GM21447 (cell line): ENCODE measurements at regions not wholly inside any gene's neighbourhood (a gene's known extent, or its start where the extent isn't known, plus 50 kb on each side); places are given as distances from the start of the nearest gene placed in this dataset.

ENCODE experiments used
- ATAC-seq: cut with Tn5 transposase; IDR thresholded peaks from one replicate; pipeline ENCODE4 v1.9.1; 2021; ENCODE audit not compliant: unreplicated experiment

- ATAC-seq, result peak; percentile 67
Observed at GRCh38 chr2:48098539-48098938, 192.2 kb upstream of the FBXO11 start.

DNA sequence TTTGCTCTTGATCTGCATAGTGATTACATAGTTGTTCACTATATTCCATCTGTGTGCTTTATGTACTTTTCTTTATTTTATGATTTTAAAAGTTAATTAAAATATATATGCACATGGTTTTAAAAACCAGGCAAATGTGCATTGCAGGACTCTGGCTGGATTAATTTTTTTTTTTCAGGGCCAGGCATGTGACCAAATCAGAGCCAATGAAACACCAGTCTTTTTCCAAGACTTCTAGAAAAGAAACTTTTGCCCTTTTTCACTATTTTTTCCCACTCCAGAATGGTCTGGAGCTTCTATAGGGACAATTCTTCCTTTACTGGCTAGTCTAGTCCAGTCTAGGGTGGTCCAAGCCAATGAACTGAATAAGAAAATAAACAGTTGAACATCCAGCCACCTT, 198.1 kb upstream of the FBXO11 start:
- ATAC-seq, result no peak

- no peak for ATAC-seq
Observed at GRCh38 chr2:48105848-48106247, 199.6 kb upstream of the FBXO11 start.

- ATAC-seq, result no peak
Observed at GRCh38 chr2:48107326-48107925, 201.1 kb upstream of the FBXO11 start.

DNA sequence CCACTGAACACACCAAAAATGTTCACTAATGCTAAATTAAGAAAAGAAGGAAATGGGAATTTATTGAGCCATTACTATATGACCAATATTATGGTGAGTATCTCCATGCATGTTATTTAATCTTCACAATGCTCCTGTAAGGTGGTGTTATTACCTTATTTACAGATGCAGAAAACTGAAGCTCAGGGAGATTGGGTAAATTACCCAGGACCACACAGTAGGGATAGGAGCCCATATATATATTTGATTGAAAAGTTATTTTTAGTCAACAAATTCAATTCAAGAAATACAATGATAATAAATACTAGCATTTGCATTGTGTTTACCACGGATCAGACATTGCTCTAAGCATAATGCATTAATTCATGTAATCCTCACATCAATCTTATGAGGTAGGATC, 202.2 kb upstream of the FBXO11 start:
- no peak for ATAC-seq

GRCh38 chr2:48109491-48110204, 203.3 kb upstream of the FBXO11 start:
- ATAC-seq, result no peak

DNA sequence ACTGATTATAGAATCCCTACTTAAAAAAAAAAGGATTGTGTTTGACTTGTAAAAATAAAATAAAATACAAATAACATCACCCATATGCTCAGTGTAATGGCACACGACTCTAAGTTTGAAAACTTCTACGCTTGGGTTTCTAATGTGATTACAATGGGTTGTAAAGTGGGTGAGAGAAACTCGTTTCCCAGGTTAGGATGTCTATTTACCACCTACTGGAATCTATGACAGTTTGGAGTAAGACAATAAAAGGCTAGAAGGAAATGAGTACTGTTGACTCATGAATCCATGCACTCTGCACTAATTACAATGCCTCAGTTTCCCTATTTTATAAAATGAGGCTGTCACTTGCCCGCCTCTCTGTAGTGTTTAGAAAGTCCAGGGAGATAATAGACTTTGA, 204.0 kb upstream of the FOXN2 start:
- ATAC-seq, result no peak

DNA sequence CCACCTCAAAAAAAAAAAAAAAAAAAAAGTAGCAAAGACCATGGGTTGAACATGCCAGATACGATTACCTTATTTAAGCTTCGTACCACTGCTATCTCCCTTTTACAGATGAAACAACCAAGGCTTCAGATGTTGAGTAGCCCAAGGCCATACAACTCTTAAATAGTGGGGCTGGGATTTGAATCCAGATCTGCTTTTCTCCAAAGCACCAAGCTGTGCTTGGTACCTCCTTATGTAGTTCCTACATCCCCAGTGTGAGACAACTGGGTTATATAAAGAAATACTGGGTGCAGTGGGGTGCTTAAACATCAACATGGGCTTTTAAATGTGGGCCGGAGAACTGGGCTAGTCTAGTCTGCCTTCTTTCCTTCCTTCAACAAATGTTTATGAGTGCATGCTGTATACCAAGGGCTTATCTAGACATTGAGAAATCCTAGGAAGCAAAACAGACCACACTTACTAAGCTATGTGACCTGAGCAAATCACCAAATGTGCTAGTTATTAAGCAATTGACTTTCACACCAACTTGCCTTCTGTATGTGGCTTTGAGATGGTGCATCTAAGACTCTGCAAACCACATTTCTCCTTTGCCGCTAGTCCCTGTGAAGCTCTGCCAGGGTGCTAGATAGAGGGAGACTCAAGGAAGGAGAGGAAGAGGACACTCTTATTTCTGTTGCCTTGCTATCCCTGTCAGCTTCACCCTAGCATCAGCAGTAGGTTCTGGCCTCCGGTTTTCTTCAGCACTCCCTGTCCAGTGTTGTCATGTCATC, 201.4 kb upstream of the FOXN2 start:
- no peak for ATAC-seq

- ATAC-seq, result no peak
Observed at GRCh38 chr2:48113767-48114166, 200.7 kb upstream of the FOXN2 start.

GRCh38 chr2:48114256-48114655, 200.2 kb upstream of the FOXN2 start:
- ATAC-seq, result no peak

DNA sequence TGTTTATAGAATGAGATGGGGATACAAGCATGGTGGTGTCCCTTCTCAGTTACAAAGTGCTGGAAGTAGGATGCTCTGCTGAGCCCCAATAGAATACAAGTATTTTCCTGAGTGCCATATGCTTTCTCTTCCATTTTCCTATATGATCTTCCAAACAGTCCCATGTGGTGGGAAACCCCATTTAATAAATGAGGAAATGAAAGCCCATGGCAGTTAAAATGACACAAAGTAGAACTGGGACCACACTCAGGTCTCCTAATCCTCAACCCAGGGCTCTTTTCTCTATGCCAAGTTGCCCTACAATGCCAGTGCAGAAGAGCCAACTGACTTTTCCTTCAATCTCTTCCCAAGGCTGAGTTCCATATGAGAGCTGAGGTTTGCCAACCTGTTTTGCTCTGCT, 198.0 kb upstream of the FOXN2 start:
- no peak for ATAC-seq

GRCh38 chr2:48118895-48119294, 195.6 kb upstream of the FOXN2 start:
- ATAC-seq, result no peak

DNA sequence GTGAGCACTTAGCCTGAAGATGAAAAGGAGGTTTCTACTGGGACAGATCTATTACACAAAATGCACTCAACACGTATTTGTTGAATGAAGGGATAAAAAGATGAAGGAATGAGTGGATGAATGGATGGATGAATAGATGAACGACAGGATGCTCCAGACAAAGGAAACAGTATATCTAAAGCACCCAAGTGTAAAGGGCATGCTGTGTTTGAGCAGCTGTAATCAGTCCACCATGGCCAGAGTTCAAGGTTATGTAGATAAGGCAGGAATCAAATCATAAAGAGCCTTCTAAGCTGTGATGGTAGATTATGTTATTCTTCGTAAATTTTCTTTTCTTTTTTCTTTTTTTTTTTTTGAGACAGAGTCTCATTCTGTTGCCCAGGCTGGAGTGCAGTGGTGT, 194.4 kb upstream of the FOXN2 start:
- no peak for ATAC-seq

GRCh38 chr2:48120759-48121242, 193.7 kb upstream of the FOXN2 start:
- no peak for ATAC-seq

DNA sequence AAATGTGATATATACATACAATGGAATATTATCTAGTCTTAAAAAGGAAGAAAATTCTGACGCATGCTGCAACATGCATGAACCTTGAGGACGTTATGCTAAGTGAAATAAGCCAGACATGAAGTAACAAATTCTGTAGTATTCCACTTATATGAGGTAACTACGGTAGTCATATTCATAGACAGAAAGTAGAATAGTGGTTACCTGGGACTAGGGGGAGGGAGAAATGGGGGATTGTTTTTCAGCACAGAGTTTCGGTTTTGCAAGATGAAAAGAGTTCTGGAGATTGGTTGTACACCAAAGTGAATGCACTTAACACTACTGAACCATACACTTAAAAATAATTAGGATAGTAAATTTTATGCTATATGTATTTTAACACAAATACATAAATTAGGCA, 192.3 kb upstream of the FOXN2 start:
- no peak for ATAC-seq

GRCh38 chr2:48124592-48124991, 189.9 kb upstream of the FOXN2 start:
- ATAC-seq, result no peak

- ATAC-seq, result no peak
Observed at GRCh38 chr2:48126162-48126561, 188.3 kb upstream of the FOXN2 start.

GRCh38 chr2:48127612-48128191, 186.8 kb upstream of the FOXN2 start:
- no peak for ATAC-seq

DNA sequence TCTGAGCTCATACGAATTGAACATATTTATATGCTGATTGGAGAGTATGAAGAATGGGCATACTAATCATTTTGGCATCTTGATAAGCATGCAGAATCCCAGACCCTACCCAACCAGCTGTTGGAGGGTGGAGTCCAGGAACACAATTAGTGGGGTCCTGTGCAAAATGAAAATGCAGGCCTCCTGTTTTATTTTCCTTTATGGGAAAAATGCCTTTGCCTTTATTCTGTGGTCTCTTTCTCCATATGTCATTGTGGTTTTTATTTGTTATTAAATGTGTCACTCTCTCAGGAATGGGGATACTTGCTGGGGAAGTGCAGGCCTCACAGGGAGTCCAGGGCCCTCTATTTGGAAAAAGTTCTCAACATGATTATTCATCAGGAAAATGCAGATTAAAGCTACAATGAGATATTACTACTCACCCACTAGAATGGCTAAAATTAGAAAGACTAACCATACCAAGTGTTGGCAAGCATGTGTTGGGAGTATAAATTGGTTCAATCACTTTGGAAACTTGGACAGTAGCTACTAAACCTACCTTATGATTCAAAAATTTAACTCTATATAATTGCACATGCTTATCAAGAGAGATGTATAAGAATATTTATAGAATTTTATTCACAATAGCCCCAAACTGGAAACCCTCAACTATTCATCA, 185.1 kb upstream of the FOXN2 start:
- no peak for ATAC-seq

- ATAC-seq, result no peak
Observed at GRCh38 chr2:48131539-48132270, 182.8 kb upstream of the FOXN2 start.

GRCh38 chr2:48132271-48132625, 182.2 kb upstream of the FOXN2 start:
- ATAC-seq, result no peak
